NCI-H526 treated with DMSO at 0.1 percent for 48 hours (cell line): ENCODE measurements at regions not wholly inside any gene's neighbourhood (a gene's known extent, or its start where the extent isn't known, plus 50 kb on each side); places are given as distances from the start of the nearest gene placed in this dataset.

ENCODE experiments used
- DNase-seq: peaks from one replicate; lab custom pipeline; 2025; lab: John Stamatoyannopoulos, UW

DNA sequence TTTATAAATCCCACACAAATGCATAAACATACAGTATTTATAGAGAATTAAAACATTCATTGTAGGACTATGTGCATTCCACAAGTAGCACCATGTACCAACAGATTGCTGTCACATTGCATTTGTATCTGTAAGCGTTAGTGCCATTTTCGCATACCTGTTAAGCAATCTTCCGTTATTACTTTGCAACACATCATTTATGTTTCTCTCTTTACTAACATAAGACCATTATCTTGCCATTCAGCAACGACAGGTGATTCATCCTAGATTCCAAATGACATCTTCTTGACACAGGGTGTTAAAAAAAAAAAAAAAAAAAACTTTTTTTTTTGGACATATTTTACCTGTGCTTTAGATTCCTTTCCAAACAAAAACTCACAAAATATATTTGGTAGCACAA, 511.8 kb downstream of the ELAVL2 start:
- DNase-seq, result no peak

GRCh38 chr9:23319092-23319491, 506.9 kb downstream of the ELAVL2 start:
- no peak for DNase-seq

DNA sequence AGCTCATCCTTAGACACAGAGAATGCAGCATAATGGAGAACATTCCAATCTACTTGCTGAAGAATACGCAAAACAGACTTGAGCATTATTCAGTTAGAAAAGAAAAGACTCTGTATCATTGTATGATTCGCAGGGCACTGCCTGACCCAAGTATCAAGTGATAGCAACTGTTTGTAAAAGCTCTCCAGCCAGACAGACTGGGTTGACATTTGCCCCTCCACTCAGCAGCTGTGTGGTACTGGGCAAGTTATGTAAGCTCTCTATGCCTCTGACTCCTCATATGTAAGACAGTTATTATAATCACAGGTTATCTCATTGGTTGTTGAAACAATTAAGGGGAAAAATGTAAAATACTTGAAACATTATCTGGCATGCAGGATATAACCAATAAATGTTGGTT, 505.0 kb downstream of the ELAVL2 start:
- DNase-seq, result no peak

DNA sequence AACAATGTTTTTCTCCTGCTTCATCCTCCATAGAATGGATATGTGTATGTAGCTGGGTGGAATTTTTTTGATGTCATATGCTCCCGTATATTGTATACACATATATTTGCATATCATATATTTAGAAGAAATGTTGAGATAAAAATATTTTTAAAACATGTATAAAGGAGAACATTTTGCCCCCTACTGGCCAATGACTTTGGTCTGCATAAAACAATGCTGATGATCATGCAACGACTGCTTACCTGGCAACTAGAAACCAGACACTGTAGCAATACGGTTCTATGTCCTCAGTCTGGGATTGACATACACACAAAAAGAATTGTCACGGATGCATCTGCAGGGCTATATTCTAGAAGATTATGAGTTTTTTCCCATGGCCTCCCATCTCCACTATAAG, 503.6 kb downstream of the ELAVL2 start:
- peak; percentile 28 for DNase-seq

- no peak for DNase-seq
Measured at GRCh38 chr9:23324511-23324910, 501.5 kb downstream of the ELAVL2 start.

DNA sequence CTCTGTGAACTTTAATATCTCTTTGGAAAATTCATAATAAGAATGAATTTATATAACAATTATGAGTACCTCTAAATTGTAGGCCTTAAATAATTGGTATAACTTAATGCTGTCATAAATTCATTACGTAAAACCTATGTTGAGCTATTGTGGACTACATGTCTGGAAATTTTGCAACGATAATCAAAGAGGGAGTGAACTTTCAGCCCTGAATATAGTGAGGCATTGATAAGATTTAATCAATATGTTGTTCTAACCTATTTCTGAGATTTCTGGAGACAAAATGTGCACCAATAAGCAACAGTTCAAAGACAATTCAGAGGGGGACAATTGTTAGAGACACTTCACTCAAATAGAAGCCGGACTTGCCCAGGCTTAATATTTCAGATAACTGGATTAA, 499.4 kb downstream of the ELAVL2 start:
- DNase-seq, result no peak

GRCh38 chr9:23341346-23341745, 484.7 kb downstream of the ELAVL2 start:
- DNase-seq, result no peak

- no peak for DNase-seq
Measured at GRCh38 chr9:23342291-23342690, 483.7 kb downstream of the ELAVL2 start.

DNA sequence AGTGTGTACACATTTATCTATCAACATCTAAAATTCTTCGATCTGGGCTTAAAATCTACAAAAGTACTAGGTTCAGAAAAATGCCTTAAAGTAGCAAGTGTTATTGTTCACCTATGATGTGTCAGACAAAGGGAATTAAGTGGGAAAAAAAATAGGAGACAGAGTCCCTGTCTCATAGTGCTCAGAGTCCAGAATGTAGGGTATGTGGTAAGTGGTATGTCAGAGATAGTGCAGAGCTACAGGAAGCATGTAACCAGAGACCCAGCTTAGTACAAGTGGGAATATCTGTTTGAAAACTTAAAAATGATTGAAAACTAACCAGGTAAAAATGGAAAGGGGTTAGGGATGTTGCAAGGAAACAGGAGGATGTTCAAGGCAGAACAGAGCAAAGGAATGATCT, 482.8 kb downstream of the ELAVL2 start:
- DNase-seq, result no peak

DNA sequence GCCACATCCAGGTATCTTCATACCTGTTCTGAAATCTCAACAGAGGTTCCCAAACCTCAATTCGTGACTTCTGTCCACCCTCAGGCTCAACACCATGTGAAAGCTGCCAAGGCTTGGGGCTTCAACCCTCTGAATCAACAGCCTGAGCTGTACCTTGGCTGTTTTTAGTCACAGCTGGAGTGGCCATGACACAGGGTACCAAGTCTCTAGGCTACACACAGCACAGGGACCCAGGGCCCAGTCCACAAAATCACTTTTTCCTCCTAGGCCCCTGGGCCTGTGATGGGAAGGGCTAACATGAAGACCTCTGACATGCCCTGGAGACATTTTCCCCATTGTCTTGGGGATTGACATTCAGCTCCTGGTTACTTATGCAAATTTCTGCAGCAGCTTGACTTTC, 464.9 kb downstream of the ELAVL2 start:
- no peak for DNase-seq

DNA sequence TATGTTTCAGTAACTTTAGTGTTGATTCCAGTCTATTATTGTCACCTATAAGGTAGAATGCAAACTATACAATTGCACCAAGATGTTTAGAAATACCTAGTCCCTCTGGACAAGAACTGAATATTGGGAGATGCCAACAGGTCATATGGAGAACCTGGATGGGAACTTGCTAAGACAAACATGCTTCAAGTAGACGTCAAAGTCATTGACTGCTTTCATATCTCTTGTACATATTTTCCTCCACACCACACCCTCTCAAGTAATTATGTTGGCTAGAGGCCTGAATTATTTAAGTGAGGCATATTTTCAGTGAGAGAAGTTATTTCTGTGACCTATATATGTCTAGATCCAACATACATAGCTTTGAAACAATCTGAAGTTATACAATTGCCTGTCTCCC, 453.3 kb downstream of the ELAVL2 start:
- no peak for DNase-seq

- DNase-seq, result no peak
Measured at GRCh38 chr9:23375511-23375910, 450.5 kb downstream of the ELAVL2 start.

DNA sequence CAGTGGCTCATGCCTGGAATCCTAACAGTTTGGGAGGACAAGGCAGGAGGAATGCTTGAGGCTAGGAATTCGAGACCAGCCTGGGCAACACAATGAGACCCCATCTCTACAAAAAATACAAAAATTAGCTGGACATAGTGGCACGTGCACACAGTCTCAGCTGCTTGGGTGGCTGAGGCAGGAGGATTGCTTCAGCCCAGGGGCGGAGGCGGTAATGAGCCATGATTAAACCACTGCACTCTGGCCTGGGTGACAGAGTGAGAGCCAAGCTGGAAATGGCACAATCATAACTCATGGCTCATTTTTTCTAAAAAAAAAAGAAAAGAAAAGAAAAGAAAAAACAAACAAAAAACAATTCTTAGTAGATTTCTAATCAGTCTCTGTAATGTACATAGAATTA, 446.2 kb downstream of the ELAVL2 start:
- DNase-seq, result no peak

DNA sequence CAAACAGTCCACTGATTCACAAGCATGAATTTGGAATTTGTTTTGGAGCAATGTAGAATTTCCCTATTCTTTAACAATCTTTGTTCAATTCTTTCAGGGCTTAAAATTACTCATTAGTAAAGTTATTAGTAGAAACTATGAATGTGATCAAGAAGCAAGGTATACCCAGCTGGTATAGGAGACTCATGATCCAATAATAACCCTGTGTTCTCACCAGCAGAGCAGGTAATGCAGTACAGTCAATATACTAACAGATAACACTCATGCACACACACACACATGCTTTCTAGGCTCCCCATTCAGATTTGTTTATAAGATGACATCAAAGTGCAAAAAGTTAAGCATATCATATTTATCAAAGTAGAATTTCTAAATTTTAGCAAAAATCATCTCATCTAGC, 445.2 kb downstream of the ELAVL2 start:
- no peak for DNase-seq

DNA sequence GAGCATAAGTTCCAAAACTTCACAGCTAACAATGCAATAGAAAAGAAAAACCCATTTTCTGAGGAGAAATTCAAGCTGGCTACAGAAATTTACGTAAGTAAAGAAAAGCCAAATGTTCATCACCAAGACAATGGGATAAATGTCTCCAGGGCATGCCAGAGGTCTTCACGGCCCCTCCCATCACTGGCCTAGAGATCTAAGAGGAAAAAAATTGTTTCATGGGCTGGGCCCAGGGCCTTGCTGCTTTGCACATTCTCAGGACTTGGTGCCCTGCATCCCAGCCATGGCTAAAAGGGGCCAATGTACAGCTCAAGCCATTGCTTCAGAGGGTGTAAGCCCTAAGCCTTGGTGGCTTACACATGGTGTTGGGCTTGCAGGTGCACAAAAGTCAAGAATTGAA, 443.6 kb downstream of the ELAVL2 start:
- no peak for DNase-seq

DNA sequence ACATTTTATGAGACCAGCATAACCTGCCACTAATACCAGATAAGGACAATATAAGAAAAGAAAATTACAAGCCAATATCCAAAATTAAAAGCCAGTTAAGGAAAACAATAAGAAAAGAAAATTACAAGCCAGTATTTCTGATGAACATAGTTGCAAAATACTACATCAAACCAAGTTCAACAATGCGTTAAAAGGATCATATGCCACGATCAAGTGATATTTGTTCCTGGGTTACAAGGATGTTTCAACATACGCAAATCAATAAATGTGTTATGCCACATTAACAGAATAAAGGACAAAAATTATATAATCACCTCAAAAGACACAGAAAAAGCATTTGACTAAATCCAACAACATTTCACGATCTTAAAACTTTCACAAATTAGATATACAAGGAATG, 431.9 kb downstream of the ELAVL2 start:
- no peak for DNase-seq

GRCh38 chr9:23408874-23409273, 417.2 kb downstream of the ELAVL2 start:
- DNase-seq, result no peak

GRCh38 chr9:23412046-23412445, 414.0 kb downstream of the ELAVL2 start:
- no peak for DNase-seq

DNA sequence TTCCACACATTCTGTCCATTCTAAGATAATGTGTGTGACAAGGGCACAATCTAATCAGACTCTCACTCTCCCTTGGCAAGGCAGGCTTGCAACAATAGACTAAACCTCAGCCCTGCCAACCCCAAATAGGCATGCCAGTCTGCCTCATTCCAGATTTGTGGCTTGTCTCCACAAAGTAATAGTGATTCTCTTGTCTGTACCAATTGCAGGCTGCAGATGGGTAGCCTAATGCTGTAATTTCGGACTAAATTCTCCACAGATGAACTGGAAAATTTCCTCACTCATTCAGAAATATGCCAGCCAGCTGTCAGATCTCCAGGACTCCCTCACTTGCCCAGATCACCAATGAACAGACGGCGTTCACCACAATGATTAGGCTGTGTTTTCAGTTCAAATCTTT, 413.6 kb downstream of the ELAVL2 start:
- DNase-seq, result no peak

- no peak for DNase-seq
Measured at GRCh38 chr9:23413541-23413940, 412.5 kb downstream of the ELAVL2 start.

- no peak for DNase-seq
Measured at GRCh38 chr9:23423999-23424398, 402.0 kb downstream of the ELAVL2 start.

- no peak for DNase-seq
Measured at GRCh38 chr9:23426144-23426543, 399.9 kb downstream of the ELAVL2 start.

DNA sequence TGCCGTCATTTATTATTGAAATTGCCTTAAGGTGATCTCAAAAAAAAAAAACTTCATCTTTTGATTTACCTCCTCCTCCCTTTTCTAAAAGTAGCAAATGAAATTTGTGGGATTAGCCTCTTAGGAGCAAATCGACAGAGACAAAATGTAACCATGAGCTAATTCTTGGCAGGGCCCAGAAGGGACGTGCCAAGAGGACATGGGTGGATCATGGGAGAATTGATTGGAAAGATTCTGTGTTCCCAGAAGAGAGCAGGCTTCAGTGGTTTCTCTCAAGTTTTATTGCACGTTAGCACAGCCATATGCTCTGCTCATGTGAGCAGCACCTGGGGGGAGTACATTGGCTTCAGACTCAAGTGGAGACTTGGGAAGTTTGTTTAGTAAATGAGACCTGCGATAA, 394.6 kb downstream of the ELAVL2 start:
- no peak for DNase-seq

DNA sequence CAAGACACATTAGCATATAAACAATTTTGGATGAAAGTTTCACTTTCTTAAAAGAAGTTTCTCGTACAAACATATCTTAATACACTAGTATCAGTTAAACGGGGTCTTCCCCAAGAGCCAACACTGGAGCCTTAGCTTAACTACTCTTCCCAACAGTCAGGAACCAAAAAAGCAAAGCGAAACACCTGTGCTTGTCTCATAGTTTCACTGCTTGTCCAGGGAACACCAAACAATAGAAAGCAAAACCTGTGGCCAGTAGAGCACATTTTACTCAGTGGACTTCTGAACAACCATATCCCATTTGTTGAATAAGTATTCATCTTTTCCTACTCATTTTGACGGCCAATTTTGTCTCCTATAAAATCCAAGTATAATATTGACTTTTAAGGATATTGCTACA, 391.4 kb downstream of the ELAVL2 start:
- DNase-seq, result no peak

DNA sequence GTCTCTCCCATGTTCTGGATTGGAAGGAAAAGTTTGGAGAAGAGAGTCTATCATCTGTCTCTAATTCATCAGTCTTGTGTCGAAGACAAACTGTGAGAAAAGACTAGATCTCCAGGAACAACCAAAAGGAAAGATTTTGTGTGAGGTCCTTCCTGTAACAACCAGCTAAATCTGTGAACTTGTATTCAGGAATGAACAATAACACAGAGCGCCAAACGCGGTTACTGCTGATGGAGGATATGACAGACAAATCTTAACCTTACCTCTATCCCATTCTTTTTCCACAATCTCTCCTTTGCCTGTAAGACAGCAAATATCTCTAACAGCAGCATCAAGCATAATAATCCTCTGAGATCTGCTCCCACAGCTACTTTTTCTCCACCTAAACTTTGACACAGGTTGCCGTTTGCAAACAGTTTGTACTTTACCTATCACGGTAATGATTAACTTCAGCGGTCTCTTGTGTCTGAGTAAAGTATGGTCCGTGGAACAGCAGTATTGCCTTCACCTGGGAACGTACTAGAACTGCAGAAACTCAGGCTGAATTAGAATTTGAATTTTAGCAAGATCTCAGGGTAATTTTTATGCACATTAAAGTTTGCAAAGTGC, 387.6 kb downstream of the ELAVL2 start:
- DNase-seq, result peak; percentile 17
